Epithelial cell of proximal tubule (primary cell): ENCODE measurements at regions not wholly inside any gene's neighbourhood (a gene's known extent, or its start where the extent isn't known, plus 50 kb on each side); places are given as distances from the start of the nearest gene placed in this dataset.
A peak's percentile ranks its signal among the peaks of the same experiment; 100 is the strongest.

Experiments
- DNase-seq: peaks from one replicate; pipeline ENCODE4 v3.0.0-alpha.2; 2011; ENCODE audit warnings: low read depth
- H3K4me3 ChIP-seq: 2 replicates; pipeline ENCODE4 v1.5.1; 2011; ENCODE audit warnings: low read depth, mild to moderate bottlenecking, low read length
- TF ChIP-seq, protein P1 (sequence below): conservative IDR thresholded peaks from 2 replicates; pipeline ENCODE4 v1.5.1; 2012; ENCODE audit warnings: low read depth, mild to moderate bottlenecking, low read length

DNA sequence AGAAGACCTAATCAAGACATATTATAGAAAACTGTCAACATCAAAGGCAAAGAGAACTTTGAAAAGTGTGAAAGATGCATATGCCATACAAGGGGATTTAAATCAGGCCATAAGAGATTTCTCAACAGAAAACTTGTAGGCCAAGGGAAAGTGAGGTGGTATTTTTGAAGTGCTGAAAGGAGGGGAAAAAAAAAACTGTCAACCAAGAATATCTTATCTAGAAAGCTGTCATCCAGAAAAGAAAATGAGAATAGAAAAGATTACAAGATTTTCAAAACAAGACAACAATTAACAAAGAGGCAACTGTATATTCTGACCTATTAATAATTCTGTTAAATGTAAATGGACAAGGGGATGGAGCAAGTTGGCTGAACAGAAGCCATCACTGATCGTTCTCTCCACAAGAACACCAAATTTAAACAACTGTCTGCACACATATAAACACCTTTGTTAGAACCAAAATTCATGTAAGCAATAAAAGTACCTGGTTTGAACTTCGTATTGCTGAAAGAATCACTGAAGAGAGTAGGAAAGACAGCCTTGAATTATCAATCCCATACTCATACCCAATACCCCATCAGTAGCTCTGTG is 880.1 kb upstream of the PCDH9 start:
- no peak for DNase-seq
- H3K4me3 ChIP-seq, result no peak overlapping the region
- TF ChIP-seq, protein P1, sequence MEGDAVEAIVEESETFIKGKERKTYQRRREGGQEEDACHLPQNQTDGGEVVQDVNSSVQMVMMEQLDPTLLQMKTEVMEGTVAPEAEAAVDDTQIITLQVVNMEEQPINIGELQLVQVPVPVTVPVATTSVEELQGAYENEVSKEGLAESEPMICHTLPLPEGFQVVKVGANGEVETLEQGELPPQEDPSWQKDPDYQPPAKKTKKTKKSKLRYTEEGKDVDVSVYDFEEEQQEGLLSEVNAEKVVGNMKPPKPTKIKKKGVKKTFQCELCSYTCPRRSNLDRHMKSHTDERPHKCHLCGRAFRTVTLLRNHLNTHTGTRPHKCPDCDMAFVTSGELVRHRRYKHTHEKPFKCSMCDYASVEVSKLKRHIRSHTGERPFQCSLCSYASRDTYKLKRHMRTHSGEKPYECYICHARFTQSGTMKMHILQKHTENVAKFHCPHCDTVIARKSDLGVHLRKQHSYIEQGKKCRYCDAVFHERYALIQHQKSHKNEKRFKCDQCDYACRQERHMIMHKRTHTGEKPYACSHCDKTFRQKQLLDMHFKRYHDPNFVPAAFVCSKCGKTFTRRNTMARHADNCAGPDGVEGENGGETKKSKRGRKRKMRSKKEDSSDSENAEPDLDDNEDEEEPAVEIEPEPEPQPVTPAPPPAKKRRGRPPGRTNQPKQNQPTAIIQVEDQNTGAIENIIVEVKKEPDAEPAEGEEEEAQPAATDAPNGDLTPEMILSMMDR, result no peak

DNA sequence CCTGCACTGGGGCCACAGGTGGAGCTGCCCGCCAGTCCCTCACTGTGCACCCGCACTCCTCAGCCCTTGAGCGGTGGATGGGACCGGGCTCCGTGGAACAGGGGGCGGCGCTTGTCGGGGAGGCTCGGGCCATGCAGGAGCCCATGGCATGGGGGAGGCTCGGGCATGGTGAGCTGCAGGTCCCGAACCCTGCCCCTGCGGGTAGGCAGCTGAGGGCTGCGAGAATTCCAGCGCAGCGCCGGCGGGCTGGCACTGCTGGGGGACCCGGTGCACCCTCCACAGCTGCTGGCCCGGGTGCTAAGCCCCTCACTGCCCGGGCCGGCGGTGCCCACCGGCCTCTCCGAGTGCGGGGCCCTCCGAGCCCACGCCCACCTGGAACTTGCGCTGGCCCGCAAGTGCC is 877.5 kb upstream of the PCDH9 start:
- DNase-seq, result no peak
- TF ChIP-seq, protein P1, result no peak
- H3K4me3 ChIP-seq, result no peak overlapping the region

DNA sequence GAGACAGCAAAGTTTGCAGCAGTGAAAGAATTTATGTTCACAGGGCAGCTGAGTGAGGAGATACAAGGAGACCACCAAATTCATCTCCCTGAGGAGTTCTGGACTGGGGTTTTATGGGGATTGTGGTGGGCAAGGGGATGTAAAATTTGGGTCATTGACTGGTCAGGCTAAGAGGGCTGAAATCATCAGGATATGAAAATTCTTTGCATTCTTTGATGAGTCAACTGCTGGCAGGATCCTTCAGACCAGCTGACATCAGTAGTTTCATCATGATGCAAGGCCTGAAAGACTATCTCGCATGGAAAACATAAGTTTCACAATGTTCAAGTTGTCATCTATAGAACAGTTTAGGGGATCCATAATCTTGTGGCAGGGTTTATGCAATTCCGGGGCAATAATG is 869.5 kb upstream of the PCDH9 start:
- DNase-seq, result peak; percentile 59
- no peak overlapping the region for H3K4me3 ChIP-seq
- TF ChIP-seq, protein P1, result no peak

DNA sequence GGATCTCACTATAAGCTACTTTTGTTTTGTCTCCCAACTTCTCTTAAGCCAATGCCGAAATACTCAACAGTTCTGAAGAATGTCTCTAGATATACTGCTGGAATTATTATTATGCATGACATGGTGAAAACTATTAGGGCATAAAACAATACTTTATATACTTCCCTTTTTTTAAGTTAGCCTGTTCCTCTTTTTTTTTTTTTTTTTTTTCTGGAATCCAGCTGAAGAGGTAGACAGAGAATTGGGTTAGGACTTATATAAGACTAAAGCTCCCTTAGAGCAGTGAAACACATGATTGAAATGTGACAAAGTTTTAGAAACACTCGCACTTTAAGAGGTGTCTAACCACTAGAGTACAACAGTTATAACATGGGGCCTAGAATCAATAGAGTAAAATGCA is 850.9 kb upstream of the PCDH9 start:
- DNase-seq, result no peak
- TF ChIP-seq, protein P1, result no peak
- H3K4me3 ChIP-seq, result no peak overlapping the region

DNA sequence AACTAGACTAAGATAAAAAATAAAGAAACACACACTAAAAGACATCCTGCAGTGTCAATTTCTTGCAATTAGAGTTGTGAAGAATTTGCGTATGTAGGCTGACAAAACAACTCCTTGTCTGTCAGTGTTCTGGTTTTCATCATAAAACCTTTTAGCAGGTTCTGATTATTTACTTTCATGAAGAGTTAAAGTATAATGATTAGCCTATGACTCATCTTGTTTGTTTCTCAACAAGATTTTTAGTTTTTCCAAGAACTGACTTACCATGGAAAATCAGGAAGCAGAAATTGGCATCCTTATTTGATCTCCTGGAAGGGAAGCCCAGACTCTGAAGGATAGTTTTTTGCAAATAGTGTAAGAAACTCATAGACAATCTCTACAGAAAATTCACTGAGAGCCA is 848.7 kb upstream of the PCDH9 start:
- peak; percentile 9 for DNase-seq
- TF ChIP-seq, protein P1, result no peak
- H3K4me3 ChIP-seq, result no peak overlapping the region

DNA sequence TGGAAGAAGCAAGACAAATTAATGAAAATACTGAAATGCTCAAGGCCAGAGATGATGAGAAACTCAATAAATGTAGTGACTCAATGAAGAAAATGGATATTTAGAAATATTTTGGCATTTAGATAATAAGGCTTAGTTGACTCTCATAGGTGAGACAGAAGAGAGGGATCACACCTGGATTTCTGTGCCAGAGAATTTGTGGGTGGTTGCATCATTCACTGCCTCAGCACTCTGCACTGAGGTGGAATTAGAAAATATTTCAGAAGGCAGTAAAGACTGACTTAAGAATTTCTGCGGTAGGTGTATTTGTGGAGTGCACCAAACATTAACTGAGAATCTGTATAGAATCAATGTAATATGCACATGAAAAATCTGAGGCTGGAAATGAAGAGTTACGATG is 848.3 kb upstream of the PCDH9 start:
- DNase-seq, result no peak
- H3K4me3 ChIP-seq, result no peak overlapping the region
- TF ChIP-seq, protein P1, result no peak

DNA sequence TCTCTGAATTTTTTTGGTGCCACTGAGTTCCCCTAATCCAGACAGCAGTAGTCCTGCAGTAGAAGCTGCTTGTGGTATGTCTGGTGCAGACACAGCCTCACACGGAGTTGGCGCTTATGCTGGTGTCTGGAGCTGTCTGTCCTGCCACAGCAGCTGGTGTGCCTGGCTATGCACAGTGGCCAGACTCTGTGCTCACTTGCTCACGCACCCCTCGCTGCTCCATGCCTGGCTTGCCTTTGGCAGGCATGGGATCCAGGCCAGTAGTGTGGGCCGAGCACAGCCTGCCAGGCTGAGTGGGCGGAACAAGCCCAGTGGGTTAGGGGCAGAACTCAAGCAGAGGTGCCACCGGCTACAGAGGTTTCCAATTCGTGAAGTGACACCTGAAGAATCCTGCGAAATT is 845.9 kb upstream of the PCDH9 start:
- TF ChIP-seq, protein P1, result no peak
- no peak for DNase-seq
- H3K4me3 ChIP-seq, result no peak overlapping the region
